Trophoblast cell (in vitro differentiated cells and primary cell): ENCODE measurements at regions not wholly inside any gene's neighbourhood (a gene's known extent, or its start where the extent isn't known, plus 50 kb on each side); places are given as distances from the start of the nearest gene placed in this dataset.

Source experiments
- DNase-seq, 2 donors: peaks; one replicate each; pipeline ENCODE4 v3.0.0-alpha.2; 2016
- H2AFZ ChIP-seq: 2 replicates; pipeline ENCODE4 v1.6.1; 2013; ENCODE audit warnings: low read length, moderate library complexity, mild to moderate bottlenecking; ENCODE audit not compliant: insufficient read depth, poor library complexity
- H2AK5ac ChIP-seq: 2 replicates; pipeline ENCODE4 v1.6.1; 2013; ENCODE audit warnings: mild to moderate bottlenecking, low read length
- H2BK120ac ChIP-seq: 2 replicates; pipeline ENCODE4 v1.6.1; 2013; ENCODE audit warnings: low read length, mild to moderate bottlenecking, moderate library complexity; ENCODE audit not compliant: insufficient read depth, poor library complexity
- H2BK12ac ChIP-seq: 2 replicates; pipeline ENCODE4 v1.6.1; 2013; ENCODE audit warnings: mild to moderate bottlenecking, low read length, moderate library complexity
- H2BK5ac ChIP-seq: 2 replicates; pipeline ENCODE4 v1.6.1; 2013; ENCODE audit warnings: low read length, low read depth, moderate library complexity, mild to moderate bottlenecking; ENCODE audit not compliant: poor library complexity
- H3K14ac ChIP-seq: 2 replicates; pipeline ENCODE4 v1.6.1; 2013; ENCODE audit warnings: mild to moderate bottlenecking, low read length
- H3K18ac ChIP-seq: 2 replicates; pipeline ENCODE4 v1.6.1; 2013; ENCODE audit warnings: mild to moderate bottlenecking, low read length
- H3K23ac ChIP-seq: 2 replicates; pipeline ENCODE4 v1.6.1; 2013; ENCODE audit warnings: low read length
- H3K27ac ChIP-seq: 2 replicates; pipeline ENCODE4 v1.5.1; 2013; ENCODE audit warnings: low read depth, mild to moderate bottlenecking, inconsistent platforms, low read length, moderate library complexity
- H3K27me3 ChIP-seq: 2 replicates; pipeline ENCODE4 v1.6.1; 2013; ENCODE audit warnings: inconsistent platforms, mild to moderate bottlenecking, low read length, moderate library complexity; ENCODE audit not compliant: insufficient read depth
- H3K36me3 ChIP-seq, 2 experiments: 1 replicate in 1 of 2; 2 replicates in 1 of 2; pipeline ENCODE4 v1.6.1; 2013; ENCODE audit warnings: low read length in 2 of 2, mild to moderate bottlenecking in 2 of 2, moderate library complexity in 1 of 2; ENCODE audit not compliant: insufficient read depth in 2 of 2, control insufficient read depth in 1 of 2
- H3K4ac ChIP-seq: 2 replicates; pipeline ENCODE4 v1.6.1; 2013; ENCODE audit warnings: low read depth, mild to moderate bottlenecking, low read length, moderate library complexity
- H3K4me1 ChIP-seq, 2 experiments: 1 replicate in 1 of 2; 2 replicates in 1 of 2; pipeline ENCODE4 v1.6.1; 2013; ENCODE audit warnings: low read length in 2 of 2, mild to moderate bottlenecking in 2 of 2, moderate library complexity in 1 of 2; ENCODE audit not compliant: insufficient read depth in 2 of 2, control insufficient read depth in 1 of 2
- H3K4me2 ChIP-seq: 2 replicates; pipeline ENCODE4 v1.6.1; 2013; ENCODE audit warnings: inconsistent platforms, mild to moderate bottlenecking, low read length, moderate library complexity
- H3K4me3 ChIP-seq: 2 replicates; pipeline ENCODE4 v1.5.1; 2013; ENCODE audit warnings: mild to moderate bottlenecking, low read depth, low read length, inconsistent platforms
- H3K79me1 ChIP-seq: one replicate; pipeline ENCODE4 v1.6.1; 2013; ENCODE audit warnings: low read length
- H3K79me2 ChIP-seq: 2 replicates; pipeline ENCODE4 v1.6.1; 2013; ENCODE audit warnings: low read length, mild to moderate bottlenecking; ENCODE audit not compliant: control insufficient read depth, insufficient read depth, poor library complexity
- H3K9ac ChIP-seq: 2 replicates; pipeline ENCODE4 v1.6.1; 2013; ENCODE audit warnings: mild to moderate bottlenecking, low read length
- H3K9me3 ChIP-seq: 2 replicates; pipeline ENCODE4 v1.6.1; 2013; ENCODE audit warnings: low read depth, mild to moderate bottlenecking, control low read depth, inconsistent platforms, low read length; ENCODE audit not compliant: insufficient read depth
- H4K12ac ChIP-seq: 2 replicates; pipeline ENCODE4 v1.6.1; 2013; ENCODE audit warnings: low read depth, mild to moderate bottlenecking, low read length, moderate library complexity
- H4K8ac ChIP-seq: 2 replicates; pipeline ENCODE4 v1.6.1; 2013; ENCODE audit warnings: low read depth, mild to moderate bottlenecking, low read length, moderate library complexity
- H4K91ac ChIP-seq: one replicate; pipeline ENCODE4 v1.6.1; 2013; ENCODE audit warnings: low read depth, mild to moderate bottlenecking, low read length, moderate library complexity
- WGBS: extraction: QIAGEN DNeasy Blood & Tissue Kit; methylation state at CpG from one replicate; pipeline ENCODE4 v1.1.7; 2013; ENCODE audit warnings: missing lambda C conversion rate; ENCODE audit not compliant: insufficient read length, insufficient coverage; ENCODE audit errors: extremely low coverage; 5-methylcytosine and 5-hydroxymethylcytosine counted together

- Histone ChIP-seq H3K4ac (no peak overlapping the region), H3K79me1 (peaks cover 8% of the 10 kb centered on the region), H3K4me1 (peaks cover 6 to 9% of the 10 kb centered on the region in 2 experiments), H3K14ac (no peak overlapping the region), H3K27ac (peak overlapping the region; percentile 29), H2BK12ac (peak overlapping the region; percentile 59), H2BK5ac (no peak overlapping the region), H3K23ac (no peak overlapping the region), H2BK120ac (peak overlapping the region; percentile 33), H3K4me2 (no peak overlapping the region), H3K18ac (no peak overlapping the region), H3K27me3 (no peaks in the 10 kb centered on the region), H3K9ac (no peak overlapping the region), H2AFZ (no peak overlapping the region), H4K12ac (no peak overlapping the region), H3K4me3 (no peak overlapping the region), H3K36me3 (no peaks in the 10 kb centered on the region), H4K91ac (no peak overlapping the region), H2AK5ac (no peak overlapping the region), H4K8ac (no peak overlapping the region), H3K79me2 (peaks cover 2% of the 10 kb centered on the region), H3K9me3 (peaks cover 2% of the 10 kb centered on the region)
- peak in 1 of 2 donors; percentile 11 for DNase-seq
- no CpG with 5 or more reads among the region's 7 CpGs for WGBS
These were observed 65.8 kb upstream of the FRMD4A start for GRCh38 chr10:14396411-14397048.

GRCh38 chr10:14394179-14394578 lies 63.5 kb upstream of the FRMD4A start:
- Histone ChIP-seq H4K8ac (no peak overlapping the region), H3K4me1 (peaks cover 6 to 9% of the 10 kb centered on the region in 2 experiments), H3K79me1 (peaks cover 10% of the 10 kb centered on the region), H2AK5ac (no peak overlapping the region), H4K91ac (no peak overlapping the region), H2BK5ac (no peak overlapping the region), H3K4me2 (no peak overlapping the region), H3K23ac (no peak overlapping the region), H3K27ac (no peak overlapping the region), H3K18ac (no peak overlapping the region), H3K79me2 (peaks cover 2% of the 10 kb centered on the region), H3K9ac (no peak overlapping the region), H3K4ac (no peak overlapping the region), H2BK12ac (no peak overlapping the region), H4K12ac (no peak overlapping the region), H2BK120ac (no peak overlapping the region), H3K4me3 (no peak overlapping the region), H3K27me3 (no peaks in the 10 kb centered on the region), H3K9me3 (peaks cover 2% of the 10 kb centered on the region), H3K14ac (no peak overlapping the region), H3K36me3 (no peaks in the 10 kb centered on the region), H2AFZ (no peak overlapping the region)
- DNase-seq, result no peak
- WGBS, result no CpG with 5 or more reads among the region's 1 CpG

GRCh38 chr10:14391342-14391741 lies 60.6 kb upstream of the FRMD4A start:
- no peak overlapping the region for H4K8ac ChIP-seq

GRCh38 chr10:14389981-14390590 lies 59.4 kb upstream of the FRMD4A start:
- Histone ChIP-seq H3K4ac (no peak overlapping the region), H2AK5ac (no peak overlapping the region), H2BK12ac (no peak overlapping the region), H4K8ac (no peak overlapping the region), H3K23ac (no peak overlapping the region), H3K9ac (no peak overlapping the region), H3K14ac (no peak overlapping the region), H3K27ac (no peak overlapping the region), H3K79me2 (peaks cover under 1% of the 10 kb centered on the region), H3K36me3 (no peaks in the 10 kb centered on the region), H4K12ac (no peak overlapping the region), H2BK120ac (no peak overlapping the region), H3K9me3 (peaks cover 2% of the 10 kb centered on the region), H3K4me3 (no peak overlapping the region), H3K79me1 (peaks cover 22% of the 10 kb centered on the region), H2BK5ac (no peak overlapping the region), H3K27me3 (no peaks in the 10 kb centered on the region), H4K91ac (no peak overlapping the region), H3K4me2 (no peak overlapping the region), H2AFZ (no peak overlapping the region), H3K4me1 (peaks cover 5 to 6% of the 10 kb centered on the region in 2 experiments), H3K18ac (no peak overlapping the region)
- no CpG with 5 or more reads among the region's 2 CpGs for WGBS
- no peak for DNase-seq

More at GRCh38 chr10:14391342-14391741, 60.6 kb upstream of the FRMD4A start:
- H4K12ac ChIP-seq, result no peak overlapping the region
- no peaks in the 10 kb centered on the region for H3K27me3 ChIP-seq
- peak overlapping the region; percentile 61 for H4K91ac ChIP-seq
- H2AK5ac ChIP-seq, result peak overlapping the region; percentile 79
- peak overlapping the region; percentile 54 for H2BK12ac ChIP-seq
- H3K27ac ChIP-seq, result no peak overlapping the region
- H3K79me2 ChIP-seq, result peaks cover 2% of the 10 kb centered on the region
- DNase-seq, result no peak
- no peak overlapping the region for H2AFZ ChIP-seq
- no peak overlapping the region for H3K18ac ChIP-seq
- peak overlapping the region; percentile 40 for H3K4ac ChIP-seq
- peaks cover 2% of the 10 kb centered on the region for H3K9me3 ChIP-seq
- no peak overlapping the region for H3K4me2 ChIP-seq
- H3K4me3 ChIP-seq, result no peak overlapping the region
- no peak overlapping the region for H2BK5ac ChIP-seq
- H3K79me1 ChIP-seq, result peaks cover 17% of the 10 kb centered on the region
- H3K4me1 ChIP-seq, result peaks cover 2% of the 10 kb centered on the region in 2 experiments
- WGBS, result no CpG with 5 or more reads among the region's 6 CpGs
- H3K14ac ChIP-seq, result no peak overlapping the region
- no peak overlapping the region for H3K23ac ChIP-seq
- peak overlapping the region; percentile 17 for H2BK120ac ChIP-seq
- H3K9ac ChIP-seq, result no peak overlapping the region
- H3K36me3 ChIP-seq, result no peaks in the 10 kb centered on the region
